Ovary (tissue), 7 donors: ENCODE measurements at regions not wholly inside any gene's neighbourhood (a gene's known extent, or its start where the extent isn't known, plus 50 kb on each side); places are given as distances from the start of the nearest gene placed in this dataset.

Experiments used
- DNase-seq, 5 donors: peaks; one replicate each; pipeline ENCODE4 v3.0.0-alpha.2; 2019 to 2020
- H3K27ac ChIP-seq, 2 donors: fragments of 200-600 bp; one replicate each; pipeline versions ENCODE4 v1.5.1 to v1.8.0; 2019 to 2022
- H3K27me3 ChIP-seq: fragments of 200-600 bp; one replicate; pipeline ENCODE4 v1.8.0; 2022
- H3K36me3 ChIP-seq: fragments of 200-600 bp; sonication (generic); one replicate; pipeline ENCODE4 v1.5.1; 2019
- H3K4me1 ChIP-seq: one replicate; pipeline ENCODE4 v1.8.1; 2013; ENCODE audit warnings: mild to moderate bottlenecking, moderate library complexity; ENCODE audit not compliant: insufficient read depth
- H3K4me3 ChIP-seq: fragments of 200-600 bp; sonication (generic); one replicate; pipeline ENCODE4 v1.5.1; 2017
- H3K9me3 ChIP-seq, 2 donors: fragments of 200-600 bp in 1 of 2; sonication (generic) in 1 of 2; one replicate each; pipeline versions ENCODE4 v1.5.1 to v1.8.1; 2013 to 2019; ENCODE audit warnings: mild to moderate bottlenecking in 1 of 2, moderate library complexity in 1 of 2
- EP300 ChIP-seq: sonication (generic); formaldehyde crosslinking; IDR thresholded peaks from one replicate; pipeline ENCODE4 v1.6.1; 2017; ENCODE audit warnings: antibody characterized with exemption
- POLR2A ChIP-seq: fragments of 450-650 bp; IDR thresholded peaks from one replicate; pipeline ENCODE4 v1.6.1; 2017; ENCODE audit warnings: antibody characterized with exemption, mild to moderate bottlenecking, moderate library complexity
- WGBS, 3 donors: extraction: QIAGEN DNeasy Blood & Tissue Kit in 1 of 3; methylation state at CpG; one replicate each; pipeline versions ENCODE4 v1.1.5 to v1.1.7; 2013 to 2017; 5-methylcytosine and 5-hydroxymethylcytosine counted together
- intact Hi-C, 4 donors: fragments of 100-400 bp; cut with DNase I; formaldehyde crosslinking; loops; one replicate each; pipeline versions ENCODE4 v1.11.0 to v1.15.1; 2022 to 2023
- TF ChIP-seq, protein P1 (sequence below), 3 donors: fragments of 450-650 bp in 2 of 3; fragments of 200-600 bp in 1 of 3; IDR thresholded peaks; one replicate each; pipeline versions ENCODE4 v1.5.1 to v1.8.0; 2016 to 2022; ENCODE audit warnings: antibody characterized with exemption in 3 of 3, mild to moderate bottlenecking in 1 of 3
- donor health status: DM: no; HTN: no; CAD: no; lungs with moderate emphysema.
- donor health status: DM: no; HTN: no; CAD: no.
- donor health status: Bipolar disorder and iron deficiency.
- donor health status: DM: no; HTN: no; CAD: no.
- donor health status: DM: yes; HTN: yes; CAD: no.

DNA sequence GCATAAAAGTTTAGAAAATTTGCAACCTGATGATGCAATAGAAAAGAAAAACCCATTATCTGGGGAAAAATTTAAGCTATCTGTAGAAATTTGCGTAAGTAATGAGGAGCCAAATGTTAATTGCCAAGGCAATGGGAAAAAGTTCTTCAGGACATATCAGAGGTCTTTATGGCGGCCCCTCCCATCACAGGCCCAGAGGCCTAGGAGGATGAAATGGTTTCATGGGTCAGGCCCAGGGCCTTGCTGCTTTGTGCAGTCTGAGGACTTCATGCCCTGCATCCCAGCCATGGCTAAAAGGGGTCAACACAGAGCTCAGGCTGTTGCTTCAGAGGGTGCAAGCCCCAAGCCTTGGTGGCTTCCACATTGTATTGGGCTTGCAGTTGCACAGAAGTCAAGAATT is 582.8 kb downstream of the COL12A1 start:
- DNase-seq, result no peak
- Histone ChIP-seq H3K9me3 (no peaks in the 10 kb centered on the region), H3K4me3 (no peak overlapping the region), H3K27me3 (no peaks in the 10 kb centered on the region), H3K27ac (no peak overlapping the region), H3K36me3 (no peaks in the 10 kb centered on the region), H3K4me1 (no peaks in the 10 kb centered on the region)
- 59 to 96% (median 79%) methylated on average over 2 of the region's 2 CpGs for WGBS, 3 donors
- TF ChIP-seq POLR2A, result no peak
- TF ChIP-seq, protein P1, sequence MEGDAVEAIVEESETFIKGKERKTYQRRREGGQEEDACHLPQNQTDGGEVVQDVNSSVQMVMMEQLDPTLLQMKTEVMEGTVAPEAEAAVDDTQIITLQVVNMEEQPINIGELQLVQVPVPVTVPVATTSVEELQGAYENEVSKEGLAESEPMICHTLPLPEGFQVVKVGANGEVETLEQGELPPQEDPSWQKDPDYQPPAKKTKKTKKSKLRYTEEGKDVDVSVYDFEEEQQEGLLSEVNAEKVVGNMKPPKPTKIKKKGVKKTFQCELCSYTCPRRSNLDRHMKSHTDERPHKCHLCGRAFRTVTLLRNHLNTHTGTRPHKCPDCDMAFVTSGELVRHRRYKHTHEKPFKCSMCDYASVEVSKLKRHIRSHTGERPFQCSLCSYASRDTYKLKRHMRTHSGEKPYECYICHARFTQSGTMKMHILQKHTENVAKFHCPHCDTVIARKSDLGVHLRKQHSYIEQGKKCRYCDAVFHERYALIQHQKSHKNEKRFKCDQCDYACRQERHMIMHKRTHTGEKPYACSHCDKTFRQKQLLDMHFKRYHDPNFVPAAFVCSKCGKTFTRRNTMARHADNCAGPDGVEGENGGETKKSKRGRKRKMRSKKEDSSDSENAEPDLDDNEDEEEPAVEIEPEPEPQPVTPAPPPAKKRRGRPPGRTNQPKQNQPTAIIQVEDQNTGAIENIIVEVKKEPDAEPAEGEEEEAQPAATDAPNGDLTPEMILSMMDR (IDR thresholded peaks at IDR 0.05), result no peak
- intact Hi-C loops, result no loop called here

DNA sequence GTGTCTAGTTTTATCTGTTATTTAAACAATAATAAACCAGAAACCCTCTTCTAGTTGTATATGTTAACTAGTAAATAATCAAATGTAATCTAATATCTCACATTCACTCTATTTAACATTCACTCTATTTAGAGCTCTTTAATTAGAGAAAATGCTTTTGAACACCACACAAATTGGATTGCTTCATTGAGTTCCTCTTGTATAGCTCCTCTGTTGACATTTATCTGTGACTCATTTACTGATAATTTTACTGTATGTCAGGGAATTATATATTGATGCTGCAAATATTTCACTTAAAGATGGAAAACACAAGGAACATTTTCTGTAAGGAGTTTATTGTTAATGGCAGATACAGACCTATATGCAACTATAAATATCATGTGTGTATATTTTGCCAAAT is 594.6 kb downstream of the COL12A1 start:
- no peak for TF ChIP-seq EP300
- TF ChIP-seq, protein P1 (IDR thresholded peaks at IDR 0.05), result no peak
- no peak for TF ChIP-seq POLR2A
- H3K36me3 ChIP-seq, result no peaks in the 10 kb centered on the region
- DNase-seq, result no peak
- peaks cover 6% of the 10 kb centered on the region for H3K4me1 ChIP-seq
- H3K4me3 ChIP-seq, result no peak overlapping the region
- no peaks in the 10 kb centered on the region for H3K27me3 ChIP-seq
- intact Hi-C loops, result no loop called here
- H3K9me3 ChIP-seq, result no peaks in the 10 kb centered on the region
- no peak overlapping the region for H3K27ac ChIP-seq

DNA sequence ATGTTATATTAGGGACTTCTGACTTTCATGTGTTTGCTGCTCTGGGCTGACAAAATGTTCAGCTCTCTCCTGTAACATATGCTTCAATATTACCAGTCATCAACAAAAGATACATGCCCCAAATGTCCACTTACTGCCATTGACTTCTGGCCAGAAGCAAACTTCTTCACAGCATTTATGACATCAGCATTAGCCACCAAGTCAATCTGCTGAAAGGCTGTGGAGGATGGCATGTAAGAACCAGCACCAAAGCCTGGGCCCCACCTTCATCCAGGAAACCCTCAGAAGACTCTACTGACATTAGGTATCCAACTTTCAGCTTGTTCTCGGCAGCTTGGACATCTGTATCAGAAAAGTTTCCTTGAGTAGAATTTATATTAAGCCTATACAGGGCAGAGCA is 595.5 kb downstream of the COL12A1 start:
- Histone ChIP-seq H3K4me1 (peaks cover 6% of the 10 kb centered on the region), H3K9me3 (no peaks in the 10 kb centered on the region), H3K27me3 (no peaks in the 10 kb centered on the region), H3K4me3 (no peak overlapping the region), H3K36me3 (no peaks in the 10 kb centered on the region), H3K27ac (no peak overlapping the region)
- WGBS, 3 donors, result 92 to 100% (median 98%) methylated on average over 1 of the region's 1 CpG
- intact Hi-C loops, result no loop called here
- DNase-seq, result no peak
- TF ChIP-seq POLR2A, result no peak
- no peak for TF ChIP-seq EP300
- TF ChIP-seq, protein P1 (IDR thresholded peaks at IDR 0.05), result no peak

DNA sequence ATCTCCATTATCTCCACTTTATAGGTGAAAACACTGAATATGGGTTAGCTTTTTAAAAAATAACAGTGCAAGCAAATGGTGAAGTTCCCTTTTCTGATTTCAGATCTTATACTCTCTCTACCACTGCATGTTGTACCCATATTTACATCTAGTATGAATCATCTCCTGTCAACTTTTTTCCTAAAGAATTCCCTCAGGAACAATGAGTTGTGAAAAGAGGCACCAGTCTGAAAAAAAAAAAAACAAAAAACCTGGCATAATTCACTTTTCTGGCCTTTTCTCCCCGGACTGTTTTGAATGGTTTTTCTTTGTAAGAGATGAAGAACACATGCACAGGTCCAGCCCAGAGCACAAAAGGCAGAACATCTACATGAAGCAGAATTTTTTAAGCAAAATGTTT is 596.0 kb downstream of the COL12A1 start:
- Histone ChIP-seq H3K4me1 (peaks cover 6% of the 10 kb centered on the region), H3K27me3 (no peaks in the 10 kb centered on the region), H3K36me3 (no peaks in the 10 kb centered on the region), H3K9me3 (no peaks in the 10 kb centered on the region), H3K27ac (no peak overlapping the region), H3K4me3 (no peak overlapping the region)
- intact Hi-C loops, result no loop called here
- WGBS, 3 donors, result 22 to 35% (median 33%) methylated on average over 1 of the region's 1 CpG
- TF ChIP-seq, protein P1 (IDR thresholded peaks at IDR 0.05), result no peak
- TF ChIP-seq POLR2A, result no peak
- TF ChIP-seq EP300, result no peak
- no peak for DNase-seq

DNA sequence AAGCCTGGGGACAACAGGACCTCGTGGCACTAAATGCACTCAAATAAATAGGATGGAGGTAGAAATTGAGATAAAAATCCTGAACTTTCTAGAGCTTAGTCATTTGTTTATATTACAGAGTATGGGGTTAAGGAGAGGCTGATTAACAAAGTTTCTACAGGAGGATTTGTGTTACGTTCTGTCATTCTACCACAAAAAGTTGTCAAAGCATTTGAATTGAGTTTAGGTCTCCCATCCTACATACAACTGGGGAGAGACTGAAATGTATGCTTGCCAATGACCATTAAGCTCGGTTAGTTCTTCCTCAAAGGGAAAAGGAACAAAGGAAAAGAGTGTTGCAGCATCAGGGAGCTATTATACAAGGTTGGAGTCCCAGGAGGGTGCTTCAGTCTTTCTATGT is 597.9 kb downstream of the COL12A1 start:
- TF ChIP-seq EP300 (no peak), POLR2A (no peak)
- TF ChIP-seq, protein P1 (IDR thresholded peaks at IDR 0.05), result no peak
- 76 to 80% (median 77%) methylated on average over 3 of the region's 3 CpGs for WGBS, 3 donors
- H3K4me3 ChIP-seq, result no peak overlapping the region
- DNase-seq, result no peak
- no peak overlapping the region for H3K27ac ChIP-seq
- intact Hi-C loops, result no loop called here
- no peaks in the 10 kb centered on the region for H3K27me3 ChIP-seq
- peaks cover 6% of the 10 kb centered on the region for H3K4me1 ChIP-seq
- no peaks in the 10 kb centered on the region for H3K9me3 ChIP-seq
- H3K36me3 ChIP-seq, result no peaks in the 10 kb centered on the region
